LNCaP clone FGC (cell line): ENCODE measurements at regions not wholly inside any gene's neighbourhood (a gene's known extent, or its start where the extent isn't known, plus 50 kb on each side); places are given as distances from the start of the nearest gene placed in this dataset.
"Not testable (repeated sequence)": the region's sequence is repeated elsewhere in the genome, so short reads cannot be mapped to it uniquely, and the experiment has no call there.

Experiments
- DNase-seq: peaks from one replicate; pipeline ENCODE4 v3.0.0-alpha.2; 2011; ENCODE audit warnings: low read depth
- H3K4me3 ChIP-seq: 2 replicates; pipeline ENCODE4 v1.5.1; 2011; ENCODE audit warnings: mild to moderate bottlenecking, low read depth, low read length, control low read depth
- CTCF ChIP-seq: IDR thresholded peaks from 2 replicates; pipeline ENCODE4 v1.5.1; 2012; ENCODE audit warnings: mild to moderate bottlenecking; ENCODE audit not compliant: control insufficient read depth, insufficient read depth; ENCODE audit errors: extremely low read depth

GRCh38 chr20:47984437-47984836, 199.2 kb upstream of the SULF2 start:
- no peak for DNase-seq
- no peak for TF ChIP-seq CTCF
- H3K4me3 ChIP-seq, result no peak overlapping the region

DNA sequence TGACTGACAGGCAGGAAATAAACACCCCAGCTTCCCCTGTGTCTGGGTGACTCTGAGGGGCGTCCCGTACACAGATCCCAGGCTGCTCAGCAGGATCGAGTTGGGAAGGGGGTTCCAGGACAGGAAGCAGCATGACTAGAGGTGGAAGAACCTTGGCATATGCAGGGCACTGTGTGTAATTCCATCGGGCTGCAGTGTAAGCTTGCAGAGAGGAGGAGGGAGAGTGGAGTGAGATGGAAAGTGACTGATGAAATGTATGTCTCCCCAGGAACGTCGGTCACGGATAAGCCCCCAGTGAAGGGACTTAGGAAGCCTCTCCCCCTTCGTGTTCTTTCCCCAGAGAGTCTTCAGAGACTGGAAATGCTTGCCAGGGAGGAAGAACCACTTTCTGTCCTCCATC, 198.4 kb upstream of the SULF2 start:
- not testable (repeated sequence) for DNase-seq, H3K4me3 ChIP-seq

DNA sequence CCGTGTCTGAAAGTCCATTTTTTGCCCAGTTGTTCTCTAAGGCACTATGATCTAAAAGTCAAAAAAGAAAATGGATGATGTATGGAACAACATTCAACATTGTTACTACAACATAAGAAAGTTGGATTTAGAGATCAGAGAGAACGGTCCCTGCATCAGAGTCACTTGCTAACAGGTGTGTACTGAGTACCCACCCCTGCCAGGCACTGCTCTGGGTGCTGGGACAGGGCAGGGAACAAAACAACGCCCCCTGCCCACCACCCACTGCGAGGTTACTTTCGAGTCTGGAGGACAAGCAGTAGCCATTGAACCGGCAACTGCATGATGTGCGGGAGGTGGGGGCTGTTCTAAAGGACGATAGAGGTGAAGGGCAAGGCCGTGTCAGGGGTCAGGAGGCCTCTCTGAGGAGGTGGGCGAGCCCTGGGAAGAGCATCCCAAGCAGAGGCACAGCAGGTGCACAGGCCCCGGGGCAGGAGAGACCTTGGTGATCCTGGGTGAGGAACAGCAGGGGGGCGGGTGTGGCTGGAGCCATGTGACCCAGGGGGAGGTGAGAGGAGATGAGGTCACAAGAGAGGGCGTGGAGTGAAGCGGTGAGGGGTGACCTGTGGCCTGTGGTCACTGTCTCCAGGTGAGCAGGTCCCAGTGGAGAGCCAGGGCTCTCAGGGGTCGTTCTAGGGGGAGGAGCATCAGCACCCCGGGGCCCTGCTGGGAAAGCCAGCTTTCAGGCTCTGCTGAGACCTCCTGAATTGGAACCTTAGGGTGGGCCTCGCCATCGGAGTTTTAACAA, 197.5 kb upstream of the SULF2 start:
- DNase-seq, result no peak
- H3K4me3 ChIP-seq, result no peak overlapping the region
- TF ChIP-seq CTCF, result no peak

DNA sequence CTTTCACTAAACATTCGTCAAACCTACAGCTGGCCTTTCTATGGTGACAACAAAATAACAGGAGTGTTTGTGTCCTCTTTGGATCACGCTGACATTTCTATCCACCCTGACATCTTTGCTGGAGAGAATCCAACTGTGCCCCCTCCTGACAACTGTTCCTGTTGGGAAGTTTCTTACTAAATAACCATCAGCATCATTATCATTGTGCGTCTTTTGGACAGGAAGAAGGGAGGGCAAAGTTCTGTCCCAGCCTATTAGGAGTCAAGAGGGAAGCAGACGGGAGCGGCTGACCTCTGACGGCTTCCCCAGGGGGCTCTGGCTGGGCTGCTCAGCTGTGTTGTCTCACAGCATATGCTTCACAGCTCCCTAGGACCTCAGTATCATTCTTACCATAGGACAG, 195.9 kb upstream of the SULF2 start:
- DNase-seq, result no peak
- no peak overlapping the region for H3K4me3 ChIP-seq
- no peak for TF ChIP-seq CTCF

DNA sequence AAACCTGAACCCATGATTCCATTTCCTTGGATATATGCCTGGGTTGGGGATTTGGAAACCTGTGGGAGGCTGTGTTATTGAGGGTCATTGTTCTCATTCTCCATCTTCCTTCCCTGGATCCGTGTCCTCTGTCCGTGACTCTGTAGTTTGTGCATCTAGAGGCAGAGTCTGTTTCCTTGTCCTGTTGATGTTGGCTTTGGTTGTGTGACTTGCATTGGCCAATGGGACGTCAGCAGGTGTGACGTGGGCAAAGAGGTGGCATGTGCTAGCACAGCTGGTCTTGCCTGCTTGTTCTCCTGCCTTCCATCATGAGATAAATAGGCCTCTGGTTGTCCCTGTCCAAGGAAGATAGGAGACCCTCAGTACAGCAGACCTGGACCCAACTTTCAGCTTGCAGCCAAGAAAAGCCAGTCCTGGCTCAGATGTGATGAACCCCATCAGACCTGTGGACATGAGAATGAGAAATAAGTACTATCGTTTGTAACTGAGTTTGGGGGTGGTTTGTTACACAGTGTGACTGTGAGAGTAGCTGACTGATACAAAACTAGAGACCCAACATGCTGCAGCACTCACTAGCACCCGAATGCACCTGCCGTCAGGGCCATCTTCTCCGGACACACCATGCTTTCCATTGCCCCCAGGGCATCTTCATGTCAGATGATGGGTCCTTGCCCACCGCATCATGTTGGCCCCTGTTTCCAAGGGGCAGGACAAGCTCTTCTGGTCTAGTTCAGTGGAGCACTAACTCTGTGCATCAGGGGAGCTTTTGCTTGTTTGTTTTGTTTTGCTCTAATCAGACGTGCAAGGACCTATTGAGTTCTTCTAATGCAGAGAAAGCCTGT, 195.3 kb upstream of the SULF2 start:
- no peak for TF ChIP-seq CTCF
- DNase-seq, result no peak
- no peak overlapping the region for H3K4me3 ChIP-seq

- H3K4me3 ChIP-seq, DNase-seq: not testable (repeated sequence)
Measured at GRCh38 chr20:47979361-47980095, 194.2 kb upstream of the SULF2 start.

GRCh38 chr20:47978428-47979120, 193.3 kb upstream of the SULF2 start:
- not testable (repeated sequence) for DNase-seq, H3K4me3 ChIP-seq

DNA sequence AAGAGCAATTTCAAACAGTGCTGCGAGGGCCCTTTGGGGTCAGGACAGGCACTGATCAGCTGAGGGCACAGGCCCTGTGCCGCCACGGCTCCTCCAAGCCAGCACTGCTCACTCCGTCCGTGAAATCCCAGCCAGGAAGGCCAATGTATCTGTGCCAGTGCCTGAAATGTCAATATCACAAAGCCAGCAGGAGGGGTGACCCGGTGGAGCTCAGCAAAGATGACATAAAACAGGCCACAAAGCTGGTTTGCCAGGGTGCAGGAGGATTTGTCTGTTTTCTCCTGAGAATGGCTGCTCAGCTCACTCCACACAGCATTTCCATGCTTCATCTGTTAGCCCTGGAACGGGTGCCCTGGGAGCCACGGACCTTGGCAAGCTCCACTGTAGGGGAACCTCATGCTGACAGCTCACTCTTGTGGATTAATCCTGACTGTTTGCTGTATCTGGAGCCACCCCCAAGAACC, 192.5 kb upstream of the SULF2 start:
- H3K4me3 ChIP-seq, DNase-seq: not testable (repeated sequence)

GRCh38 chr20:47977017-47977788, 191.9 kb upstream of the SULF2 start:
- not testable (repeated sequence) for H3K4me3 ChIP-seq, DNase-seq
